Stomach (tissue), 8 donors: ENCODE measurements at regions not wholly inside any gene's neighbourhood (a gene's known extent, or its start where the extent isn't known, plus 50 kb on each side); places are given as distances from the start of the nearest gene placed in this dataset.

Experiments
- DNase-seq, 2 donors: peaks; one replicate each; pipeline versions ENCODE4 v3.0.0 to v3.0.0-alpha.2; 2013 to 2019
- H3K27ac ChIP-seq, 5 donors: fragments of 200-600 bp in 4 of 5; sonication (generic) in 4 of 5; one replicate each; pipeline ENCODE4 v1.5.1; 2013 to 2019; ENCODE audit warnings: mild to moderate bottlenecking in 1 of 5, moderate library complexity in 1 of 5
- H3K27me3 ChIP-seq, 3 donors: fragments of 200-600 bp; sonication (generic); one replicate each; pipeline ENCODE4 v1.5.1; 2017 to 2019; ENCODE audit warnings: mixed run types in 1 of 3
- H3K36me3 ChIP-seq, 4 donors: fragments of 200-600 bp; sonication (generic); 1 replicate in 3 of 4; 2 replicates in 1 of 4; pipeline ENCODE4 v1.5.1; 2016 to 2019
- H3K4me1 ChIP-seq, 4 donors: fragments of 200-600 bp; sonication (generic); one replicate each; pipeline ENCODE4 v1.5.1; 2016 to 2019
- H3K4me3 ChIP-seq, 4 donors: fragments of 200-600 bp; sonication (generic) in 3 of 4; one replicate each; pipeline ENCODE4 v1.5.1; 2016 to 2019; ENCODE audit warnings: mild to moderate bottlenecking in 1 of 4
- H3K9me3 ChIP-seq, 4 donors: fragments of 200-600 bp; sonication (generic); one replicate each; pipeline ENCODE4 v1.5.1; 2016 to 2019
- EP300 ChIP-seq: sonication (generic); formaldehyde crosslinking; IDR thresholded peaks from one replicate; pipeline ENCODE4 v1.6.1; 2017; ENCODE audit warnings: antibody characterized with exemption
- POLR2A ChIP-seq, 4 donors: fragments of 450-650 bp; IDR thresholded peaks; one replicate each; pipeline ENCODE4 v1.6.1; 2016; ENCODE audit warnings: antibody characterized with exemption in 4 of 4, control low read depth in 2 of 4, mild to moderate bottlenecking in 1 of 4, moderate library complexity in 1 of 4
- POLR2AphosphoS5 ChIP-seq, 3 donors: sonication (generic); formaldehyde crosslinking; IDR thresholded peaks; one replicate each; pipeline ENCODE4 v1.6.1; 2016; ENCODE audit warnings: antibody characterized with exemption in 3 of 3
- WGBS, 5 donors: extraction: QIAGEN DNeasy Blood & Tissue Kit in 3 of 5; methylation state at CpG; one replicate each; pipeline versions ENCODE4 v1.1.5 to v1.1.7; 2013 to 2018; 5-methylcytosine and 5-hydroxymethylcytosine counted together
- intact Hi-C: fragments of 100-400 bp; cut with DNase I; formaldehyde crosslinking; loops from one replicate; pipeline ENCODE4 v1.15.1; 2023; ENCODE audit warnings: low total_unique reads
- TF ChIP-seq, protein P1 (sequence below), 7 experiments: fragments of 450-650 bp in 4 of 7; fragments of 200-600 bp in 3 of 7; sonication (generic) in 3 of 7; IDR thresholded peaks; one replicate each; pipeline ENCODE4 v1.5.1; 2016 to 2019; ENCODE audit warnings: antibody characterized with exemption in 7 of 7, control low read depth in 2 of 7, mild to moderate bottlenecking in 1 of 7
- donor health status: healthy with polysubstance abuse.
- donor health status: Bipolar disorder and iron deficiency.
- donor health status: healthy.

DNA sequence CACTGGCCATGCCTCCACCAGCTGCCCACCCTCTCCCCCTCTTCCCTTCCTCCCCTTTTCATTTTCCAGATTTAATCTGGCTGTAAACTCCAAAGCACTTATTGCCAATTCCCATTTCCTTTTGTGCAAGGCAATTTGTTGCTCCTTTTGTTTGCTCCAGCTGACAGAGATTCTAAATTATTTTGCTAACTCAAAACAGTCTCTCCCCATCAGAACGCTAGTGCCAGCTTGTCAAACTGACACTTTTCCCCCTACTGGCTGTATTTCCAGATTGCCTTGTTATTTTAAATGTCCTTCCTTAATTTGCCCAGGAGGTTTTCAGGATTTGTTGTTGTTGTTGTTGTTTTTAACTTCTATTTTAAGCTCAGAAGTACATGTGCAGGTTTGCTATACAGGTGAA is 57.0 kb upstream of the PAK1 start:
- Histone ChIP-seq H3K4me3 (no peak overlapping the region), H3K27me3 (no peaks in the 10 kb centered on the region), H3K4me1 (no peaks in the 10 kb centered on the region), H3K9me3 (no peaks in the 10 kb centered on the region), H3K27ac (no peak overlapping the region), H3K36me3 (no peaks in the 10 kb centered on the region)
- 27 to 65% (median 42%) methylated on average over 1 of the region's 1 CpG for WGBS, 5 donors
- intact Hi-C loops = no loop called here
- peak in 1 of 2 donors; percentile 16 for DNase-seq
- no peak for TF ChIP-seq POLR2A (IDR thresholded peaks at IDR 0.05)
- TF ChIP-seq, protein P1, sequence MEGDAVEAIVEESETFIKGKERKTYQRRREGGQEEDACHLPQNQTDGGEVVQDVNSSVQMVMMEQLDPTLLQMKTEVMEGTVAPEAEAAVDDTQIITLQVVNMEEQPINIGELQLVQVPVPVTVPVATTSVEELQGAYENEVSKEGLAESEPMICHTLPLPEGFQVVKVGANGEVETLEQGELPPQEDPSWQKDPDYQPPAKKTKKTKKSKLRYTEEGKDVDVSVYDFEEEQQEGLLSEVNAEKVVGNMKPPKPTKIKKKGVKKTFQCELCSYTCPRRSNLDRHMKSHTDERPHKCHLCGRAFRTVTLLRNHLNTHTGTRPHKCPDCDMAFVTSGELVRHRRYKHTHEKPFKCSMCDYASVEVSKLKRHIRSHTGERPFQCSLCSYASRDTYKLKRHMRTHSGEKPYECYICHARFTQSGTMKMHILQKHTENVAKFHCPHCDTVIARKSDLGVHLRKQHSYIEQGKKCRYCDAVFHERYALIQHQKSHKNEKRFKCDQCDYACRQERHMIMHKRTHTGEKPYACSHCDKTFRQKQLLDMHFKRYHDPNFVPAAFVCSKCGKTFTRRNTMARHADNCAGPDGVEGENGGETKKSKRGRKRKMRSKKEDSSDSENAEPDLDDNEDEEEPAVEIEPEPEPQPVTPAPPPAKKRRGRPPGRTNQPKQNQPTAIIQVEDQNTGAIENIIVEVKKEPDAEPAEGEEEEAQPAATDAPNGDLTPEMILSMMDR (IDR thresholded peaks at IDR 0.05) = no peak
- no peak for TF ChIP-seq POLR2AphosphoS5 (IDR thresholded peaks at IDR 0.05)
- no peak for TF ChIP-seq EP300

DNA sequence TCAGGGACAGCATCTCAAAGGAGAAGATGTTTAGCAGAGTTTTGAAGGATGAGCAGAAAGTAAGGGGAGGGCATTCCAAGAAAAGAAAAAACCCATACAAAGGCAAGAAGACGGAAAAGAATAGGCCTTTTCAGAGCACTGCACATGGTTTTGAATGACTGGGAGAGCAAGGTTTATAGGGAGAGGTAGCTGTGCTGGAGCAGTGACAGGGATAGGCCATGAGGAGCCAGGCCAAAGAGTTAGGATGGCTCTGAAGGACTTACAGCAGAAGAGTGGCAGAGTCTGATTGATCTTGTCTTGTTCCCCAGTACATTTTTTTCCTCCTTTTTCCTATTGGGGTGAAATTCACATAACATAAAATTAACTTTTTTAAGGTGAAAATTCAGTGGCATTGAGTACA is 55.8 kb upstream of the PAK1 start:
- DNase-seq = no peak
- H3K36me3 ChIP-seq = no peaks in the 10 kb centered on the region
- no peak overlapping the region for H3K4me3 ChIP-seq
- H3K9me3 ChIP-seq = no peaks in the 10 kb centered on the region
- 88 to 96% (median 92%) methylated on average over 1 of the region's 1 CpG for whole genome bisulfite sequencing, 5 donors
- H3K27ac ChIP-seq = no peak overlapping the region
- intact Hi-C loops = no loop called here
- H3K4me1 ChIP-seq = no peaks in the 10 kb centered on the region
- TF ChIP-seq POLR2AphosphoS5 (IDR thresholded peaks at IDR 0.05) = no peak
- TF ChIP-seq, protein P1 (IDR thresholded peaks at IDR 0.05) = no peak
- TF ChIP-seq POLR2A (IDR thresholded peaks at IDR 0.05) = no peak
- TF ChIP-seq EP300 = no peak
- no peaks in the 10 kb centered on the region for H3K27me3 ChIP-seq

DNA sequence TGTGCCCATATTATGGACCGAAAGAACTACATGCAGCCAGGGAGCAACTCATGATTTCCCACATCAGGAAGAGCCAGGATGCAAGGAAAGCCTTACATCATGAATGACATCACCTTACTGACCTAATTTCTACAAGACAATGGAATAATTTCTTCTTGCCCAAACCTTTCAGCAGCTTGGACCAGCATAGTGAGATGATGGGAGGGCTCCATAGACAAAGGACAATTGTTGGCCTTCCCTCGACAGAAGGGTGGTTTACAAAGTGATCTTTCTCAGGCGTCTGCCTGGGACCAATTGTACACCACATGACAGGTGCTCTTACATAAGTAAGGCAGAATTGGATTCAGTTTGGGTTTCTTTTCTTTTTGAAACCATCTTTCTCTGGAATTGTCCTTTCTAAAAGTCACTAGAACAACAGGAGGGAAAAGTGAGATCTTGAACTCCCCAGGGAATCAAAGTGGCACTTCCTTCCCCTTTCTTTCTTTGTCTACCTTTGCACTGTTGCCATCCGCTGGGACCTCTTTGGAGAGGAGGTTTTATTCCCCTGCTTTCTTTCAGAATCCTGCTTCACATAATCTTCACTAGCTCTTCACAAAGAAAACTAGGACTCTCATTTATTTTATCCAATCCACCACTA is 51.7 kb upstream of the PAK1 start:
- Histone ChIP-seq H3K4me3 (no peak overlapping the region), H3K27me3 (no peaks in the 10 kb centered on the region), H3K36me3 (no peaks in the 10 kb centered on the region), H3K4me1 (no peaks in the 10 kb centered on the region), H3K9me3 (no peaks in the 10 kb centered on the region), H3K27ac (no peak overlapping the region)
- no peak for DNase-seq
- 78 to 88% (median 83%) methylated on average over 4 of the region's 4 CpGs for WGBS, 5 donors
- intact Hi-C loops = no loop called here
- no peak for TF ChIP-seq EP300
- TF ChIP-seq POLR2AphosphoS5 (IDR thresholded peaks at IDR 0.05) = no peak
- no peak for TF ChIP-seq POLR2A (IDR thresholded peaks at IDR 0.05)
- TF ChIP-seq, protein P1 (IDR thresholded peaks at IDR 0.05) = no peak

DNA sequence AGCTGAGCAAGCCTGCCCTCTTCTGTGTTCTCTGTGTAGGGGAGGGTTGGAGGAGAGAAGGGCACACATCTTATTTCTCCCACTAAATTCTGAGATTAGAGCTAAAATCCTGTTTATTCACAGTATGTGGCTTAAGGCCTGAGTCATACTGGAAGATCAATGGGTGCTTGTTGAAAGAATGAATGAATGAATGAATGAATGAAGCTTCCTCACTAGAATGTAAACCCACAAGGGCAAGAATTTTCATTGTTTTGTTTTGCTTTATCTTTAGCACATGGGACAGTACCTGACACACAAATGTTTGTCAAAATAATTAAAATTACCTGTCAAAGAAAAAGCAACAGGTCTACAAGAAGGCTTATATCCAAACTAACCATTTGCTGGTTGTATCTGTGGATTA is 50.6 kb upstream of the PAK1 start:
- intact Hi-C loops = no loop called here
- H3K4me1 ChIP-seq = no peaks in the 10 kb centered on the region

More for the DNA sequence above, 50.6 kb upstream of the PAK1 start:
- no peaks in the 10 kb centered on the region for H3K9me3 ChIP-seq
- H3K36me3 ChIP-seq = no peaks in the 10 kb centered on the region
- no peak for TF ChIP-seq EP300
- no peak for TF ChIP-seq POLR2A (IDR thresholded peaks at IDR 0.05)
- TF ChIP-seq, protein P1 (IDR thresholded peaks at IDR 0.05) = no peak
- TF ChIP-seq POLR2AphosphoS5 (IDR thresholded peaks at IDR 0.05) = no peak
- no peak overlapping the region for H3K4me3 ChIP-seq
- DNase-seq = no peak
- H3K27ac ChIP-seq = no peak overlapping the region
- H3K27me3 ChIP-seq = no peaks in the 10 kb centered on the region
